Parathyroid adenoma (tissue), 2 donors: ENCODE measurements at regions not wholly inside any gene's neighbourhood (a gene's known extent, or its start where the extent isn't known, plus 50 kb on each side); places are given as distances from the start of the nearest gene placed in this dataset.

Experiments used
- H2AFZ ChIP-seq: fragments of 300-600 bp; sonication (generic); one replicate; pipeline ENCODE4 v1.7.0; 2017; ENCODE audit warnings: antibody characterized with exemption, mild to moderate bottlenecking
- H3K27ac ChIP-seq: fragments of 300-600 bp; sonication (generic); one replicate; pipeline ENCODE4 v1.7.0; 2017
- H3K27me3 ChIP-seq: fragments of 300-600 bp; sonication (generic); one replicate; pipeline ENCODE4 v1.7.0; 2017; ENCODE audit warnings: low read length; ENCODE audit not compliant: control insufficient read depth, insufficient read depth
- H3K36me3 ChIP-seq: fragments of 300-600 bp; sonication (generic); one replicate; pipeline ENCODE4 v1.7.0; 2017; ENCODE audit warnings: low read length; ENCODE audit not compliant: control insufficient read depth, insufficient read depth
- H3K4me1 ChIP-seq: fragments of 300-600 bp; sonication (generic); one replicate; pipeline ENCODE4 v1.7.0; 2017; ENCODE audit warnings: control low read depth
- H3K4me2 ChIP-seq: fragments of 300-600 bp; sonication (generic); one replicate; pipeline ENCODE4 v1.7.0; 2017; ENCODE audit warnings: low read length
- H3K4me3 ChIP-seq: fragments of 300-600 bp; sonication (generic); one replicate; pipeline ENCODE4 v1.7.0; 2017; ENCODE audit warnings: low read depth, low read length
- H3K79me2 ChIP-seq: fragments of 300-600 bp; sonication (generic); one replicate; pipeline ENCODE4 v1.7.0; 2017; ENCODE audit warnings: control low read depth
- H3K9ac ChIP-seq: fragments of 300-600 bp; sonication (generic); one replicate; pipeline ENCODE4 v1.7.0; 2017; ENCODE audit warnings: mild to moderate bottlenecking
- H3K9me3 ChIP-seq: fragments of 300-600 bp; sonication (generic); one replicate; pipeline ENCODE4 v1.7.0; 2017; ENCODE audit warnings: low read length; ENCODE audit not compliant: control insufficient read depth
- TF ChIP-seq, protein P1 (sequence below): fragments of 300-600 bp; sonication (generic); IDR thresholded peaks from one replicate; pipeline ENCODE4 v1.7.0; 2017; ENCODE audit warnings: antibody characterized with exemption, mild to moderate bottlenecking
- donor health status: primary hyperparathyroidism.

DNA sequence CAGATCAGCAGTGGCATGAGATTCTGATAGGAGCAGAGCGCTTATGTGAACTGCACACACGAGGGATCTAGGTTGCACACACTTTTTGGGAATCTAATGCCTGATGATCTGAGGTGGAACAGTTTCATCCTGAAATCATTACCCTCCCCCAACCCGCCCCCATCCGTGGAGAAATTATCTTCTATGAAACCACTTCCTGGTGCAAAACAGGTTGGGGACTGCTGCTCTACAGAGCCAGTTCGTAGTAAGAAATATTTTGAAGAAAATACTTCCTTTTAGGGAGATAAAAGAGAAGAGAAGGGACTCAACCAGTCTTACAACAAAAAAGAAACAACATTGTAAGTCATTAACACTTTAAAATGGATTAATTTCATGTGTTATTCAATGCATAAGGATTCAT, 1308.2 kb downstream of the GATA3 start:
- H3K4me3 ChIP-seq = no peak overlapping the region
- H3K9ac ChIP-seq = no peak overlapping the region
- H3K4me2 ChIP-seq = no peak overlapping the region
- no peak overlapping the region for H2AFZ ChIP-seq
- no peaks in the 10 kb centered on the region for H3K79me2 ChIP-seq
- TF ChIP-seq, protein P1, sequence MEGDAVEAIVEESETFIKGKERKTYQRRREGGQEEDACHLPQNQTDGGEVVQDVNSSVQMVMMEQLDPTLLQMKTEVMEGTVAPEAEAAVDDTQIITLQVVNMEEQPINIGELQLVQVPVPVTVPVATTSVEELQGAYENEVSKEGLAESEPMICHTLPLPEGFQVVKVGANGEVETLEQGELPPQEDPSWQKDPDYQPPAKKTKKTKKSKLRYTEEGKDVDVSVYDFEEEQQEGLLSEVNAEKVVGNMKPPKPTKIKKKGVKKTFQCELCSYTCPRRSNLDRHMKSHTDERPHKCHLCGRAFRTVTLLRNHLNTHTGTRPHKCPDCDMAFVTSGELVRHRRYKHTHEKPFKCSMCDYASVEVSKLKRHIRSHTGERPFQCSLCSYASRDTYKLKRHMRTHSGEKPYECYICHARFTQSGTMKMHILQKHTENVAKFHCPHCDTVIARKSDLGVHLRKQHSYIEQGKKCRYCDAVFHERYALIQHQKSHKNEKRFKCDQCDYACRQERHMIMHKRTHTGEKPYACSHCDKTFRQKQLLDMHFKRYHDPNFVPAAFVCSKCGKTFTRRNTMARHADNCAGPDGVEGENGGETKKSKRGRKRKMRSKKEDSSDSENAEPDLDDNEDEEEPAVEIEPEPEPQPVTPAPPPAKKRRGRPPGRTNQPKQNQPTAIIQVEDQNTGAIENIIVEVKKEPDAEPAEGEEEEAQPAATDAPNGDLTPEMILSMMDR = no peak
- H3K36me3 ChIP-seq = no peaks in the 10 kb centered on the region
- H3K4me1 ChIP-seq = no peaks in the 10 kb centered on the region
- H3K9me3 ChIP-seq = no peaks in the 10 kb centered on the region
- no peak overlapping the region for H3K27ac ChIP-seq
- no peaks in the 10 kb centered on the region for H3K27me3 ChIP-seq

DNA sequence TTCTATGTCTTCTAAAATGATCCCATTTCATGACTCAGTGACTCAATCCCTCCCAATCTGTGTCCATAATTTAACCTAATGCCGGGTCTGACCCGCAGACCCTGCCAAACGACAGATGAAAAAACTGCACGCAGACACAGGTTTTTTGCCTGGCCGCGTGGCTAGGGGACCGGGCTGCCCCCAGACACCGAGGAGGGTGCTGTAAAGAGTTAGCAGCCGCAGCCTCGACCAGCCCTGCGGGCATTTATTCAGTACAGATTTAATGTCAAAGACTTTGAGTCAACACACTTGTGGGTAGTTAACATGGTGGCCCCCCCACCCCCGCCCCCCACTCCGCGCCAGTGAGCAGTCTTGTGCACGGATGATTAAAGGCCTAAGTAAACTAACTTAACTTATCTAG, 1324.7 kb downstream of the GATA3 start:
- Histone ChIP-seq H3K9me3 (no peaks in the 10 kb centered on the region), H3K79me2 (no peaks in the 10 kb centered on the region), H3K27me3 (no peaks in the 10 kb centered on the region), H3K4me2 (no peak overlapping the region), H3K4me3 (no peak overlapping the region), H3K9ac (no peak overlapping the region), H3K27ac (no peak overlapping the region), H3K4me1 (no peaks in the 10 kb centered on the region), H2AFZ (no peak overlapping the region), H3K36me3 (no peaks in the 10 kb centered on the region)
- TF ChIP-seq, protein P1 = no peak

DNA sequence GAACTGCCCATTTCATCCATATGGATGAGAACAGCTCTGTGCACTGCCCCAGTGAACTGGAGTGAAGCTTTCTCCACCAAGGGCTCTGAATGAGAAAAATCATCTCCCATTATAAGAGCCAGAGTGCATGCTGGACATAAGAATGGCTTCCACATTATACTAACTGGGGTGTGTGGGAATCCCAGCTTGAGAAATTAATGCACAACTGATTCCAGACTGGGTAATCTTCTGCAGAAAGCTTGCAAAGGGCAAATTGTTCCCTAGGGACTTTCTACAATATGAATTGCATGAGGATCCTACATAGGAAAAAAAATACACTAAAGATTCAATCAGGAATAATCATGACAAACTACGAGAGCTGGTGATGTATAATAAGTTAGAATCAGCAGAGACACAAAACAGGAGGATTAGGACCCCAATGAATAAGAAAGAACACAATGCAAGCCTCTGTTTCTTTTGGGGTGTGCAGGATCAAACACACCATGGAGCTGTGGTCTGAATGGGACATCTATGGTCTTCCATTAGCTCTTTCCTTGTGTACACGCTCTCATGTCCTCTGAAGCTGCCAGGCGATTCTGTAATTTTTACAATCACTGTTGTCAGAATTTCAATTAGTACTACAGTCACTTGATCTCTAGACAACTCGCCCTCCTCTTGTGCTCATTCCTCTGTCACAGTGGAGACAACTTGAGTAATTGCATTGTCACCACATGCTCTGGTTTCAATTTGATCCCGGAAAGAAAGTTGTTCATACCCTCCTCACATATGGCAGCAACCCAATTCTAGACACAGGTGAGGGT, 1327.4 kb downstream of the GATA3 start:
- Histone ChIP-seq H3K36me3 (no peaks in the 10 kb centered on the region), H3K9ac (no peak overlapping the region), H3K4me3 (no peak overlapping the region), H3K9me3 (no peaks in the 10 kb centered on the region), H3K27me3 (no peaks in the 10 kb centered on the region), H3K4me1 (no peaks in the 10 kb centered on the region), H3K27ac (no peak overlapping the region), H2AFZ (no peak overlapping the region), H3K79me2 (no peaks in the 10 kb centered on the region), H3K4me2 (no peak overlapping the region)
- TF ChIP-seq, protein P1 = no peak

DNA sequence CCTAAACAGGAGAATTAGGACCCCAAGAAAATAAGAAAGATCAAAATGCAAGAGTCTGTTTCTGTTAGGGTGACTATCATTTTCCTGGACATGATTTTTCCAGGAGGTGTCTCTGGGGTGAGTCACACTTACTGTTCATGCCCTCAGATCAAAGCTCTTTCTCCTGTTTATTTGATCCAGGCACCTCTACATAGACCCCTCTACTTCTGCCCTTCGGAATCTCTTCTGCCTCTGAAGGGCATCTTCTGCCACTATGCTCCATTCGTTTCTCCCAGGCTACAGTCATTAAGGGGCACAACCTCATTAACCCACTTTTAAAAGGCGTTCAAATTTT, 1328.0 kb downstream of the GATA3 start:
- no peaks in the 10 kb centered on the region for H3K4me1 ChIP-seq

More for the DNA sequence above, 1328.0 kb downstream of the GATA3 start:
- Histone ChIP-seq H3K27ac (no peak overlapping the region), H2AFZ (no peak overlapping the region), H3K9ac (no peak overlapping the region), H3K36me3 (no peaks in the 10 kb centered on the region), H3K4me3 (no peak overlapping the region), H3K79me2 (no peaks in the 10 kb centered on the region), H3K4me2 (no peak overlapping the region), H3K27me3 (no peaks in the 10 kb centered on the region), H3K9me3 (no peaks in the 10 kb centered on the region)
- TF ChIP-seq, protein P1 = no peak
